Smooth muscle cell (in vitro differentiated cells): ENCODE measurements at regions not wholly inside any gene's neighbourhood (a gene's known extent, or its start where the extent isn't known, plus 50 kb on each side); places are given as distances from the start of the nearest gene placed in this dataset.

Experiments
- DNase-seq: peaks from one replicate; lab custom pipeline; 2025; ENCODE audit not compliant: unreplicated experiment; lab: John Stamatoyannopoulos, UW
- H2AFZ ChIP-seq: fragments of 200-600 bp; sonication (generic); 2 replicates; pipeline ENCODE4 v1.6.0; 2016; ENCODE audit warnings: antibody characterized with exemption, low read depth, mild to moderate bottlenecking
- H3F3A ChIP-seq: fragments of 200-600 bp; sonication (generic); 2 replicates; pipeline ENCODE4 v1.6.0; 2017; ENCODE audit warnings: antibody characterized with exemption, low read depth
- H3K27ac ChIP-seq: fragments of 200-600 bp; sonication (generic); 2 replicates; pipeline ENCODE4 v1.5.1; 2016; ENCODE audit warnings: low read depth, mild to moderate bottlenecking
- H3K27me3 ChIP-seq: fragments of 200-600 bp; sonication (generic); 2 replicates; pipeline ENCODE4 v1.6.1; 2016; ENCODE audit warnings: low read depth, mild to moderate bottlenecking
- H3K36me3 ChIP-seq: fragments of 200-600 bp; sonication (generic); 2 replicates; pipeline ENCODE4 v1.5.1; 2016; ENCODE audit warnings: low read depth
- H3K4me1 ChIP-seq: fragments of 200-600 bp; sonication (generic); 2 replicates; pipeline ENCODE4 v1.5.1; 2016; ENCODE audit warnings: low read depth
- H3K4me2 ChIP-seq: fragments of 200-600 bp; sonication (generic); 2 replicates; pipeline ENCODE4 v1.6.0; 2016; ENCODE audit warnings: mild to moderate bottlenecking
- H3K4me3 ChIP-seq: fragments of 200-600 bp; sonication (generic); 2 replicates; pipeline ENCODE4 v1.5.1; 2016; ENCODE audit warnings: mild to moderate bottlenecking
- H3K79me2 ChIP-seq: fragments of 200-600 bp; sonication (generic); 2 replicates; pipeline ENCODE4 v1.6.0; 2016; ENCODE audit warnings: low read depth, mild to moderate bottlenecking
- H3K9ac ChIP-seq: fragments of 200-600 bp; sonication (generic); 2 replicates; pipeline ENCODE4 v1.6.0; 2016; ENCODE audit warnings: low read depth
- H3K9me3 ChIP-seq: fragments of 200-600 bp; sonication (generic); replicated peaks from 2 replicates; pipeline ENCODE4 v1.5.1; 2016; ENCODE audit warnings: low read depth
- H4K20me1 ChIP-seq: fragments of 200-600 bp; sonication (generic); 2 replicates; pipeline ENCODE4 v1.6.0; 2016; ENCODE audit warnings: low read depth
- WGBS: methylation state at CpG from one replicate; pipeline ENCODE4 v1.1.7; 2016; ENCODE audit warnings: low lambda C conversion rate; 5-methylcytosine and 5-hydroxymethylcytosine counted together
- TF ChIP-seq, protein P1 (sequence below): fragments of 200-600 bp; sonication (generic); IDR thresholded peaks from 2 replicates; pipeline ENCODE4 v1.5.1; 2017; ENCODE audit warnings: borderline replicate concordance, mild to moderate bottlenecking, antibody characterized with exemption; ENCODE audit not compliant: insufficient read depth, poor library complexity, severe bottlenecking

DNA sequence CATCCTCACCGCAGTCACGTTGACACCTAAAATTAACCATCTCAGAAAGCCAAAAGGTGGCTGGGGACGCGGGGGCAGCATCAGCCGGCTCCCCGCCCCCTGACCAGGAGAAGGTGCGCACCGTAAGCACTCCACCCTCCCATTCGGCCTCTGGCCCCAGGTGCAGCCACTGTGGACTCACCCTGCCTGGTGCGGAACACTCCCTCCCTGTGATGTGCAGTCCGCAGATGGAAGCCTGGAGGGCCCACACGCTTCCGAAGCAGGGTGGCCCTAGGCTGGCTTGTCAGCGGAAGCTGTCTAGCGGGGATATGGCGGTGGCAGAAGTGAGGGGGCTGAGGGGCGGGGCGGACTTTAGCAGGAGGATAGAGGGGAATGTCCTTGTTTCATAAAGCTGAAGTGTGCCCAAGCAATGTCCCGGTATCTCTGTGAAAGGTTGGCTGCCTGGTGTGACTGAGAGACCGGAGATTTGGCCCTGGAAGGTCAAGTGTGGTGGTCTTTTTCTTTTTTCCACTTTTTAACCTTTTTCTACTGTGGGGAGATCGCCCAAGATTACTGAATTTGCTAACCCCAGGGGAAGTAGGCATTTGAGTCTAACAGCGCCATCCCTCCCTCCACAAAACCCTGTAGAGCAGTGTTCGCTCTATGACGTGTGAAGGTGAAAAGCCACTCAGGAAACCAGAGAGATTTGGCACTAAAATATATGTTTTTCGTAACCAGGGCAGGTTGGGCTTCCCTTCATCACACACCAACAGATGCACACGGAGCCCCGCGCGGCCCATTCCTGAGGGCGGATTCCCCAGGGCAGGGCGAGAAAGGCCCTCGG lies 74.7 kb downstream of the CXCL12 start:
- peak overlapping the region; percentile 68 for H2AFZ ChIP-seq
- H3K27me3 ChIP-seq = peaks cover 8% of the 10 kb centered on the region
- H4K20me1 ChIP-seq = no peaks in the 10 kb centered on the region
- no peak for DNase-seq
- no peak overlapping the region for H3K27ac ChIP-seq
- peak overlapping the region; percentile 84 for H3K4me2 ChIP-seq
- WGBS = 95% methylated on average over 29 of the region's 32 CpGs
- TF ChIP-seq, protein P1, sequence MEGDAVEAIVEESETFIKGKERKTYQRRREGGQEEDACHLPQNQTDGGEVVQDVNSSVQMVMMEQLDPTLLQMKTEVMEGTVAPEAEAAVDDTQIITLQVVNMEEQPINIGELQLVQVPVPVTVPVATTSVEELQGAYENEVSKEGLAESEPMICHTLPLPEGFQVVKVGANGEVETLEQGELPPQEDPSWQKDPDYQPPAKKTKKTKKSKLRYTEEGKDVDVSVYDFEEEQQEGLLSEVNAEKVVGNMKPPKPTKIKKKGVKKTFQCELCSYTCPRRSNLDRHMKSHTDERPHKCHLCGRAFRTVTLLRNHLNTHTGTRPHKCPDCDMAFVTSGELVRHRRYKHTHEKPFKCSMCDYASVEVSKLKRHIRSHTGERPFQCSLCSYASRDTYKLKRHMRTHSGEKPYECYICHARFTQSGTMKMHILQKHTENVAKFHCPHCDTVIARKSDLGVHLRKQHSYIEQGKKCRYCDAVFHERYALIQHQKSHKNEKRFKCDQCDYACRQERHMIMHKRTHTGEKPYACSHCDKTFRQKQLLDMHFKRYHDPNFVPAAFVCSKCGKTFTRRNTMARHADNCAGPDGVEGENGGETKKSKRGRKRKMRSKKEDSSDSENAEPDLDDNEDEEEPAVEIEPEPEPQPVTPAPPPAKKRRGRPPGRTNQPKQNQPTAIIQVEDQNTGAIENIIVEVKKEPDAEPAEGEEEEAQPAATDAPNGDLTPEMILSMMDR = no peak
- no peak overlapping the region for H3K4me3 ChIP-seq
- H3K4me1 ChIP-seq = no peaks in the 10 kb centered on the region
- H3K36me3 ChIP-seq = no peaks in the 10 kb centered on the region
- no peak overlapping the region for H3K9ac ChIP-seq
- H3K79me2 ChIP-seq = no peaks in the 10 kb centered on the region
- H3K9me3 ChIP-seq = no peaks in the 10 kb centered on the region
- H3F3A ChIP-seq = no peaks in the 10 kb centered on the region

DNA sequence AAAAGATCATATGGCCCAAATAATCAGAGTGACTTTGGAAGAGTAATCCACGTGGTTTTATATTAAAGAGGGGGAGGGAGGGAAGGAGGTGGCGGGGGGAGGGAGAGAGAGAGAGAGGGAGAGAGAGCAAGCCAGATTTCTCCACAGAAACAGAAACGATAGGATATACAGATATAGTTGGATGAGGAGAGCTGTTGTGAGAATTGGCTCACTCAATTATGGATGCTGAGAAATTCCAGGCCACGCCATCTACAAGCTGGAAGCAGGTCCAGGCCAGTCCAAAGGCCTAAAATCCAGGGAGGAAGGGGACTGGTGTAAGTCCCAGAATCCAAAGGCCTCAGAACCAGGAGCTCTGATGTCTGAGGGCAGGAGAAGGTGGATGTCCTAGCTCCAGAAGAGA lies 75.5 kb downstream of the CXCL12 start:
- TF ChIP-seq, protein P1 = no peak

DNA sequence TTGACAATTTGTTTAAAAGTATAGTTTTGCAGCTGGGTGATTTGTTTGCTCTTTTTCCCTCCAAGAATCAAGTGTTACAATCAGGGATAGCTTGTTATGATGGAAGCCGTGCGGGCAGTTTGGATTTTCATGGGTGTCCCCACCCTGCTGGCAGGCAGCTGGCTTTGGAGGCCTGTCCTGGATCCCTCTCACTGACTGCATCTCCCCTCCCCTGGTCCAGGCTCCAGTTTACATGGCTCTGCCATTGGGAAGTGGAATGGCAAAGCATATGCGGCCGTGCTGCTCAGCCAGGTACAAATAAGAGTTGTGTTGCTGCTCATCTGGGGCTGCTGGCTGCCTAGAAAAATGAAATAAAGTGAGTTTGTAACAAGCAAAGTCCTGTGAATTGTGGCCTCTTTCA lies 76.0 kb downstream of the CXCL12 start:
- 96% methylated on average over 4 of the region's 4 CpGs for WGBS
- TF ChIP-seq, protein P1 = no peak
- H3K4me3 ChIP-seq = no peak overlapping the region
- H4K20me1 ChIP-seq = no peaks in the 10 kb centered on the region
- peaks cover 8% of the 10 kb centered on the region for H3K27me3 ChIP-seq
- H3K4me1 ChIP-seq = no peaks in the 10 kb centered on the region
- H3K9me3 ChIP-seq = peaks cover 7% of the 10 kb centered on the region
- H3F3A ChIP-seq = no peaks in the 10 kb centered on the region
- H3K4me2 ChIP-seq = no peak overlapping the region
- no peaks in the 10 kb centered on the region for H3K79me2 ChIP-seq
- H3K9ac ChIP-seq = no peak overlapping the region
- H3K27ac ChIP-seq = no peak overlapping the region
- no peak overlapping the region for H2AFZ ChIP-seq
- DNase-seq = no peak
- no peaks in the 10 kb centered on the region for H3K36me3 ChIP-seq

More for the DNA sequence above, 75.5 kb downstream of the CXCL12 start:
- DNase-seq = no peak
- Histone ChIP-seq H3K27me3 (peaks cover 8% of the 10 kb centered on the region), H3K79me2 (no peaks in the 10 kb centered on the region), H3K9me3 (peaks cover 3% of the 10 kb centered on the region), H3K4me2 (no peak overlapping the region), H3K9ac (no peak overlapping the region), H3K36me3 (no peaks in the 10 kb centered on the region), H2AFZ (no peak overlapping the region), H3K27ac (no peak overlapping the region), H3K4me1 (no peaks in the 10 kb centered on the region), H3K4me3 (no peak overlapping the region), H4K20me1 (no peaks in the 10 kb centered on the region), H3F3A (no peaks in the 10 kb centered on the region)
- WGBS = 92% methylated on average over 2 of the region's 4 CpGs

DNA sequence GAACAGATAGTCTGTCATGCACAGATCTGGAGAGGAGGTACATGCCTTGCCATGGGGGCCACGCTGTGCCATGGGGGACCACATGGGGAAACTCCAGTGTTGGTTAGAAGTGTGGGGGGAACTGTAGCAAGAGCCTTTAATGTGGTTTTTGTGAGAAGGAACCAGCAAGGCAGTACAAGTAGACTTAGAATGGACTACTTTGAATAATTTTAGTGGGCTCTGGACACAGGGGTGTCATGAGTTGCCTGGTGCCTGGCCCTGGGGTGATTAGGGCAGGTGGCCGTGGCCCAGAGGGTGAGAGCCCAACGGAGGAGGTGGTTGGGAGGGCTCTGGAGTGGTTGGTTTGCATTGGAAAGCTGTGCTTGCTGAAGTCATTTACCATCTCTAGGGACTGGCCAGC lies 77.2 kb downstream of the CXCL12 start:
- H3K27ac ChIP-seq = no peak overlapping the region
- H3F3A ChIP-seq = no peaks in the 10 kb centered on the region
- no peak overlapping the region for H3K4me2 ChIP-seq
- no peak for DNase-seq
- no peaks in the 10 kb centered on the region for H4K20me1 ChIP-seq
- H3K9ac ChIP-seq = no peak overlapping the region
- 89% methylated on average over 3 of the region's 3 CpGs for WGBS
- H3K4me3 ChIP-seq = no peak overlapping the region
- no peaks in the 10 kb centered on the region for H3K4me1 ChIP-seq
- H3K27me3 ChIP-seq = peaks cover 8% of the 10 kb centered on the region
- H3K36me3 ChIP-seq = no peaks in the 10 kb centered on the region
- H2AFZ ChIP-seq = no peak overlapping the region
- H3K9me3 ChIP-seq = peaks cover 7% of the 10 kb centered on the region
- H3K79me2 ChIP-seq = no peaks in the 10 kb centered on the region
- TF ChIP-seq, protein P1 = no peak
